Dedifferentiated amniotic fluid mesenchymal stem cell (primary cell): ENCODE measurements at regions not wholly inside any gene's neighbourhood (a gene's known extent, or its start where the extent isn't known, plus 50 kb on each side); places are given as distances from the start of the nearest gene placed in this dataset.
"Not testable (repeated sequence)": the region's sequence is repeated elsewhere in the genome, so short reads cannot be mapped to it uniquely, and the experiment has no call there.

ENCODE experiments used
- DNase-seq: peaks from one replicate; pipeline ENCODE4 v3.0.0-alpha.2; 2016; ENCODE audit errors: extremely low spot score

DNA sequence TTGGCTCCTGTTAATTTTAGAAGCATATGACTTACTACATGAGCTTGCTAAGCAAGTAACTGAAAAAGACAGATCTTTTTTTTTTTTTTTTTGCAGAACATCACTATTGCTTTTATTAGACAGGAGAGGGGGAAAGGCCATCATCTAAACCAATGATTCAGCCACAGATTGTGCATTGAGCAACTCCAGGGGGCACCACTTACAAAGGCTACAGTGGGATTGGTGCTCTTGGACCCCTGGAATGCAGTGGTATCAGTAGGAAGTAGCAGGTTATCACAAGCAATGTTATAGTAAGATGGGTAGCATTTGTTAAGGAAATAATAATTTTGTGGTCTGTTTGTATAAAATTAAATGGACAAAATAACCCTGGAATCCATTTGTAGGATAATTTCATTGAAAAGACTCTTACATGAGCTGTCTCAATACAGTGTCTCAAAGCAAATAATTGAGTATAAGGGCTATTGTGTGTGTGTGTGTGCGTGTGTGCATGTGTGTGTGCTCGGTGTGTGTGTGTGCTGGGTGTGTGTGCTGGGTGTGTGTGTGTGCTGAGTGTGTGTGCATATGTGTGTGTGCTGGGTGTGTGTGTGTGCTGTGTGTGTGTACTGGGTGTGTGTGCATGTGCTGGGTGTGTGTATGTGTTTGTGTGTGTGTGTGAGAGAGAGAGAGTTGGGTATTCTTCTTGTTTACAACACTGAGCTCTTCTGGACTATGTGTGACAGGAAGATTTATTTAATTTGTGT, 296.3 kb downstream of the PCDH7 start:
- no peak for DNase-seq

DNA sequence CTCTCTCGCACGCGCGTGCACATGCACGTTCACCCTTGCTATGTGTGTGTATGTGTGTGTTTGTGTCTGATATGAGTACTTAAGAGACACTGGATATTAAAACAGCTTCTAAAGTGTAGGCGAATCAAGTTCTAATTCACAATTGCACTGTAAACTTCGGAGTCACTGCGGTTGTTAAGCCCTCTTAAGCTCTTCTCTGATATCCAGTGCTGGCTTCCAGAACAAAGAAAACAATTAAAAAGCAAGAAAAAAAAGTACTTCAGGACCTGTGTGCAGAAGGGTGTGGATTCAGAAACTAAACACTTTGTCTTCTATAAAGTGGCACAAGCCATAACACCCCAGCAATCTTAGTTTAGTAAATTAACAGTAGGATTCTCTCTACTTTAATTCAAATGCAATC, 300.2 kb downstream of the PCDH7 start:
- DNase-seq = no peak

DNA sequence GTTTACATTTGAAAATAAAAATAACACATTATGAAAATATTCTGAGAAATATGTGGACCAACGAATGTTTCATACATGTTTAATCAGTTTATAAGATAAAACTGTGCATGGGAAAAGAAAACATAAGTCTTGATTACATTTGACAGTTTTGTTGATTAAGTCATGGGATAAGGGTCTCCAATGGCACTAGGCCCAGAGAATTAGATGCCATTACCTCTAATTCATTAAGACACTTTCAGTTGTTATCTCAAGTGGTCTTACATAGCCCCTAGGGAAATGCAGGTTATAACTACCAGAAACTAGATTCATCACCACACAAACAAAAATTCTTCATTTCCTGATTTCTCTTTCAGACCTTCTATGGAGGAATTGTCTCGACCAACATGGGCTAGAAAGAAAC, 300.8 kb downstream of the PCDH7 start:
- DNase-seq = no peak

DNA sequence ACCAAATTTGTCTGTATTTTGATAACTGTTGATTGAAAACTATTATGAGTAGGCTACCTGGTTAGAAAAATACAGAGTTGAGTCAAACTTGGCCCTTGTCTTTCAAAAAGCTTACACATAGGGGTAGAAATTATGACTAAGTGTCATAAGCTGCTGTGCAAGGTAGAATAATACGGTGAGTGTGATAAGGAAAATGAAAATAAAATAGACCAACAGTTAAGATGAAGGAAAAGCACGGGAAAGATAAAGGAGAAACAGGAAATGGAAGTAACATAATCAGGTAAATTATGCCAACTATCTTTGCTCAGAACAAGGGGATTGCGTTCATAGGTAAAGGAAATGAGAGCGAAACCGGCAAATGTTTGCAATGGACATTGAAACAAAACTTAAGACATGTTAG, 302.5 kb downstream of the PCDH7 start:
- no peak for DNase-seq

DNA sequence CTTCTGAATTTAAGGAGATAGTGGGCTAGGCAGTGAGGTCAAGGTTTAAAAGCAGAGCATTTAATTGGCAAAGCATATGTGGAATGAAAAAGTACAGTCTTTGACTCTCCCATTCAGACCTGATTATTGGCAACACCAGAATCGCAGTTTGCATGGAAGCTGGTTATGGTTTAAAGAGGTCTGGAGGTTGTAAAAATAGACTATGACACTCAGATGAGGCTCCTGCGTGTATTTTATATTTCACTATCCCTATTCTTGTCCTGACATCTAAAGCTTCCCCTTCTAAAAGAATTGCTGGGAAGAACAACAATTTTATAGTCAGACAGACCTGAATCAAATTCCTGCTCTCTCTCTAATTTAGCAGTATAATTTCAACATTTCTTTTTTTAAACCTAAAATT, 302.9 kb downstream of the PCDH7 start:
- no peak for DNase-seq

DNA sequence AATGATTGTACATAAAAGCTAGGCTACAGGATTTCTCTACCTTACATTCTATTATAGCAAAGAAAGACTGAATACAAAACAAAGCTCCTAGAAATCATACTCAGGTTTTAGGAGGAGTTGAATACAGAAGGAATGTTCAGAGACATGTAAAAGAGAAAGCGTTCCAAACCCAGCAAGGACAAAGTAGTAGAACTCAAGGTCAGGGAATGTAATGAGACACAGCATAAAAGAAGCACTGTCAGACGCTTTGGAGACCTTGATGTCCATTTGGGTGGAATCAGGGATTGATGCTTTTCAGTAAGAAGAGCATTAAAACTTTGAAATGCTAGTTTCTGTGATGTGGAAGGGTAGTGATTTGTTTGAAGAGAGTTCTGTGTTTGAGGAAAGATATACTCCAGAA, 303.6 kb downstream of the PCDH7 start:
- no peak for DNase-seq

DNA sequence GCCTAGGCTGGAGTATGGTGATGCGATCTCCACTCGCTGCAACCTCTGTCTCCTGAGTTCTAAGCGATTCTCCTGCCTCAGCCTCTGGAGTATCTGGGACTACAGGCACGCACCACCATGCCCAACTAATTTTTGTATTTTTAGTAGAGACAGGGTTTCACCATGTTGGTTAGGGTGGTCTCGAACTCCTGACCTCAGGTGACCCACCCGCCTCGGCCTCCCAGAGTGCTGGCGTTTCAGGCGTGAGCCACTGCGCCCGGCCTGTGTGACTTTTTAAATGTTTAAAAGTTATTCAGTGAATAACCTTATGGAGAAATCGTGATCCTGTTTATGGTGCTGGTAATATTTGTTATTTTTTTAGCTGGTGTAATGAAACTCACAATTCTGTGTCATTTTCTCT, 304.6 kb downstream of the PCDH7 start:
- DNase-seq = not testable (repeated sequence)

DNA sequence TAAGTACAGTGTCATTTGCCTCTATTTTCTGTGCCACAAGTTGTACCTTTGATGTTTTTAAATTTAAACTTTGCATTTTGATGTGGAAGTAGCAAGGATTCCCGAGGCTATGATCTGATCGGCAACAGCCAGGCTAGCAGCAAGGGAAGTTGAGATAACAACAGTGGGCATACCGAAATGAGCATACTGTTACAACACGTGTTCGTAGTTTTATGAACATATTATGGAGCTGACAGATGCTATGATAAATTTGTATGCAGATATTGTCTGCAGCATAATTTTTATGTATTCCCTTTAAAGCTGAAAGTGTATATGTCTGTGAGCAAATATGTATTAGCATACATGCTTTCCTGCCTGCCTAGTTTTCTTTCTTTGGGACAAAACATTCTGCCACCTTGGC, 306.1 kb downstream of the PCDH7 start:
- no peak for DNase-seq

DNA sequence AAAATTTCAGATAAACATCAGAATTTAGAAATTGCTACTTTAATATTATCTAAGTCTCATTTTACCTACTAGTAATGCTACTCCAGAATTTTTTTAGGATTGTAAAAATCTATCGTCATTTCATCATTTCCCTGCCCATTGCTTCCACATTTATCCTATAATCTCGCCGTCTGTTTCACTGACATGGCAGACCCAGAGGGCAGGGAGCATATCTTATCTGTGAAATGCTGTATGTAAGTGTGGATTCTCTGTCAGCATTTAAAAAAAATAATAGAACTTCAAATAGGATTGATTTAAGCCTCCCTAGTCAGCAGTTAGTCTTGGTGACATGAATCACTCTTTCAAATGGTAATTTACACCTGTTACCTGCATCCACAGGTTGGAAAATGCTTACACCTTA, 314.4 kb downstream of the PCDH7 start:
- no peak for DNase-seq

DNA sequence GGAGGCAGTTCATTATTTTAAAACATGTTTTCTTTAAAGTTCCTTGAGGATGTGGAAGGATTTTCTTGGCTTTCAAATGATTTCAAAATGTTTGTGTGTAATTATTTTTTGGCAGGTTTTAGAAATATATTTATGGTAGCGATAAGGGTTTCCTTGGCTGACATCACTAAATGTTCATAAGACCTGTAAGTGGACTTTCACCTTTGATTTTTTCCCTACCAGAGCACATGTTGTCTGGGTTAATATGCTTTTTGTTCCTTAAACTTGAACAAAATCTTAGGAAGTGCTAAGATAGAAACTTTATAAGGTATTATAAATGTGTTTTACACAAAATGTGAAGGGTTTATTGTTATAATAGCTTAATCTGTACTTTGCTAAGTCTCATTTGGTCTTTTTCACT, 315.6 kb downstream of the PCDH7 start:
- no peak for DNase-seq

DNA sequence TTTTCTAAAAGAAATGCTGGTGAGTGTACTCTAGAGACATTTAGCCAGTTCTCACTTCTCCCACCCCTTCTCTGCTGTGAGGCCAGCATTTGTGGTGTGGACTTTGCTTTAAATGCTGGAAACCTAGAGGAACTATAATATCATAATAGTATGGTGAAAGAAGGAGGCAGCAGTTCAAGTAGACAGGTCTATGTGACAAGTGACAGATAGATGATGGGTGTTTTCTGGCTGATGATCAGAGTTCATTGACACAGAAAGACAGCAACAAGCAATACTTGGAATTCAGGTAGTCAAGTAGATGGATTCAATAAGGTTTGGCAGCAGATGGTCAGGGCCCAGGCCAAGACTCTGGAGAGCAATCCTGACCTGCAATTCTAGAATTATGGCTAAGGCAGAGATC, 317.5 kb downstream of the PCDH7 start:
- DNase-seq = no peak

DNA sequence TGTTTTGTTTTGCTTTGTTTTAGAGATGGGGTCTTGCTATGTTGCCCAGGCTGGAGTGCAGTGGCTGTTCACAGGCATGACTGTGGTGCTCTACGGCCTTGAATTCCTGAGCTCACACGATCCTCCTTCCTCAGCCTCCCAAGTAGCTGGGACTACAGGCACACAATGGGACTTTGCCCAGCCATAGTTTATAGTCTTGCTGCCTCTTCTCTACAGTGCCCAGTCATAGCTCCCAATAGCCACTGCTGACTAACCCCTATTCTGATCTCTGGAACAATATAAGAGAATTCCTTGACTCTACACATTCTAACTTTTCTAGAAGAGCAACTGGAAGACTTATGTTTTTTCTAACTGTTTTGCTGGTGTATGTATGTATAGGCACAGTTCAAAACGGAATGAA, 319.2 kb downstream of the PCDH7 start:
- DNase-seq = no peak

DNA sequence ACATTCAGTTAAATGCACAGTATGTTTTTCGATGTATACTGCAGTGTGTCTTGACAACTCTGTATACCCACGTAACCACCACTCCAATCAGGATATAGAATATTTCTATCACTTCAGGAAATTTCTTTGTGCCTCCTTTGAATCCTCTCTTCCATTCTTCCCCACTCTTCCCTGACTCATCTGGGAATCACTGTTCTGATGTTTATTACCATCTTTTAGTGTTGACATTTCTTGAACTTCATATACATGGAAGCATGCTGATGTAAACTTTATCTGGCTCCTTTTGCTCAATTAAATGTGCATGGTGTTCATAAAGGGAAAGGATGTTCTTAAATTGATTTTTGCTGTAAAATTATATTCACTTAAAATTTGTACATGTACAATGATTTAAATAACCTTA, 319.9 kb downstream of the PCDH7 start:
- no peak for DNase-seq

DNA sequence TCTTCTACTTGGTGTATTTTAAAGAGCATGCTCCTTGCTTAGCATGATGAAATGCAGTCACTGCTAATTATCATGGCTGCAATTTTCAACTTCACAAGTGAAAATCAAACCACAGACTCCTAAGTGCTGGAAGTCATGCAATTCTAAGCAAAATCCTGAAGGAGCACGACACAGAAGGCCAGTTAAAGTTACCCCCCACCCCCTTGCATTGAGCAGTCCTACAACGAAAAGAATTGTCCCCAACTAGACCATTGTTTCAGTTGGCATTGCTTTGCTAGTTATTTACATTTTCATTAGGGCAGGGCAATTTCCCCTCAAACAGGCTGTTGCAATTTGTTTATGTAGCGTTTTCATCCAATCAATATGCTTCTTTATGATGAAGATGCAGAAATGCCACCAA, 321.2 kb downstream of the PCDH7 start:
- no peak for DNase-seq

DNA sequence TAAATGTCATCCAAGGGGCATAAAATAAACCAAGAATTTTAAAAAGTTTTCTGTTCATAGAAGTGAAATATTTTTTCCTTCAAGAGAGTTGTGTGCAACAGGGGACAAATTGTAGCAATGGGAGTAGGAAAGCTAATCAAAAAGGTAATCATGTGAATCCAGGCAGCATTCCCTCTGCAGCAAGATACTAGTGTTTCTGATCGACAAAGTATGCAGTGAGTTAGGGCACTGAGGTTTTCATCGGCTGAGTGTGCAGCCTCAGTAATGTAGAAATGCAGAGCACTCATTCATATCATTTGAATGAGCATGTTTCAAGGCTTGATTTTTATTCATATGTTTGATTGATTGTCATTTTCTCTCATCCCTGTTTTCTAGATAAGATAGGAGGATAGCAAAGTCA, 321.7 kb downstream of the PCDH7 start:
- DNase-seq = no peak

DNA sequence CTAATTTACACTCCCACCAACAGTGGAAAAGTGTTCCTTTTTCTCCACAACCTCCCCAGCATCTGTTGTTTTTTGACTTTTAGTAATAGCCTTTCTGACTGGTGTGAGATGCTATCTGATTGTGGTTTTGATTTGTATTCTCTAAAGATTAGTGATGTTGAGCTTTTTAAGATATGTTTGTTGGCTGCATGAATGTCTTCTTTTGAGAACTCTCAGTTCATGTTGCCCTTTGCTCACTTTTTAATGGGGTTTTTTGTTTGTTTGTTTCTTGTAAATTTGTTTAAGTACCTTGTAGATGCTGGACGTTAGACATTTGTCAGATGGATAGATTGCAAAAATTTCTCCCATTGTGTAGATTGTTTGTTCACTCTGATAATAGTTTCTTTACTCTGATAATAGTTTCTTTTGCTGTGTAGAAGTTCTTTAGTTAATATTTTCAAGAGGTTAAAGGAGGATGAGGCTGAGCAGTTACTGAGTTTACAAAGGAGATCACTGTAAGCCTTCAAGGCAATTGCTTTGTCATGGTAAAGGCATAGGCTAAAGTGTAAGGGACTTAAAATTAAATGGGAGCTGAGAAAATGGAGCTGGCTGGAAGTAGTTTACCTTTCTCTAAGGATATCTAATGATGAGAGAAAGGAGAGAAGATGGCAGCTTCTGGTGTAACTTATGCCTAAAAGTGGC, 323.4 kb downstream of the PCDH7 start:
- no peak for DNase-seq

DNA sequence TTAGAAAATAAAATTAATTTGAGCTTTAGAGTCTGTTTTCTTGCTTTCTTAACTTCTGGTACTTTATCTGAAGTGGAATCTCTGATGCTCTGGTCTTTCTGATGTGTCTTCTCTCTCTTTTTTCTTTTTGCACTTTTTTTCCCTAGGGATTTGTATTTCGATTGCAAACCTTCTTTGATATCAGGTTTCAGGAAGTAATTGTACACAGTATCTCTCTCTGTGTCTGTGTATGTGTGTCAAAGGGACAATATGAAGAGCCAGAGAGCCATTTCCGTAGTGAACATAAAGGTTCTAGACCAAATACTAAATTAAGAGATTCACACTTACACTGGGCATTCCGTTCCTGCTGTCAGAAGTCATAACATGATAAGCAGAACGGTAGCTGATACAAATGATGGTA, 325.0 kb downstream of the PCDH7 start:
- DNase-seq = no peak

DNA sequence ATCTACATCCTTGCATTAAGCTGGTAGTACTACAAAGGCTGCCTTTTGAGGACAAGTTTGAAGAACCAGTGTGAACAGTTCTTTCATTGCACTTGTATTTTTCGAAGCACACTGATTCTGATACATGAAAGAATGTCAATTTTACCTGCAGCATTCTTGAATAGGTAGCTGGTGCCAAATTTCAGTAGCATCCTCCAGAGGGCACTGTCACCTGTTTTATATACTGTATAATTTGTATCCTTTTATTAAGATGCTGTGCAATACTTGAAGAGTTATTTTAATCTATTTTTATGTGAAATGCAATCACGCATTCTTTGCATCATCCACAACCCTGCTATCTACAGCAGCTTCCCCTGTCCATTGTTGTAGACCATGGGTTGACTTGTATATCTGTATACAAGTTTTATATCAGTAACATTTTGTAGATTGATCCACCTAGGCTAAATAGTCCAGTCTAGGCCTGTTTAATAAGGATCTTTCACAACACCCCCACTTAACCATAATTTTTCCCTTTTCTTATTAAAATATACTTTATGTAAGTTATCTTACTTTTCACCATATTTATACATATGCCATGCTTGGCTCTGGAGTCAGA, 325.7 kb downstream of the PCDH7 start:
- DNase-seq = no peak

DNA sequence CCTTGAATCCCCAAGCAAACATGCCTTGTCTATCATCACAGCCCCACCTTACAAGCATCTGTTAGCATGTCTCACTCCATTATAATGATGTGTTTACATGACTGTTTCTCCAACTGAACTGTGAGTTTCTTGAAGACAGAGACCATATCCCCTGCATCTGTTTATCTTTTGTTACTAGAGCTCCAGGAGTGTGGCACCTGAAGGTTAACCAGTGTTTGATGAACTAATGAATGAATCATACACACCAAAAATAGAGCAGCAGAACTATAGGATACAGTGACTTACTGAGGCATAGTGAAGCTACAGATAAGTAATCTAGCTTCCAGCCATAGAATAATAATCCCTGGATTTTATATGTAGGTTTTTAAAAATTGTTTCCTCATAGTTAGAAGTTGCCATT, 331.0 kb downstream of the PCDH7 start:
- no peak for DNase-seq

DNA sequence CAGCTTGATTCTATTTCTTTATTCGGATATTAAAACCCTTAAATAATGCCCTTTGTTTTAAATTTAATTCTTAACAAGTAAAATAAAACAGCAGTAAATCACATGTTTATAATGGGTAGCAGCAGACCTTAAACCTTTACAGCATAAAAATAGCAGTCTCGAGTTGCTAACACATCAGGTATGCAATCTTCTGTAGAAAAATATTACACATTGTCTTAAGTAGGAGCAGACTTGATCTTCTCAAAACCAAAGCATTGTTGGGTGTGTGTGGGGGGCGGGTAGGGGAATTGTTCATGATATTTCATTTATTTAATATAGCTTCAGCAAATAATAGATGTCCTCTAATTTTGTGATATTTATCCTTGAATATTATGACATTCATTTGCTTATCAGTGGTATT, 331.4 kb downstream of the PCDH7 start:
- DNase-seq = no peak

DNA sequence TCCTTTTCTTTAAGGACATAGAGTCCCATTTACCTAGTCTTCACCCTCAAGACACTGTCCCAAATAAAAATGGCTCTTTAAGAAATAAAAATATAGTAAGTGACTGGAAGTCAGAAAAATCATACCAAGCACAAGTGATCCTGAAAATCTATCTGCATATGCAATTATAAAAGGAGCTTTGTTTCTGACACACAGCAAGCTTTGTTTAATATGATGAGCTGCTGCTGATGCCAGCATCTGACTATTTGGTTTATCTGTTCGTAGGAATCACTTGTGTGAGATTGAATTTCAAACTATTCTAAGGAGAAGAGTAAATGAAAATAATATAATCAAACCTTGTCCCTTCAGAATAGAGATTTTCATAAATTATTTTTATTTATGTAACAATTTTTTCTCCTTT, 332.4 kb downstream of the PCDH7 start:
- no peak for DNase-seq

DNA sequence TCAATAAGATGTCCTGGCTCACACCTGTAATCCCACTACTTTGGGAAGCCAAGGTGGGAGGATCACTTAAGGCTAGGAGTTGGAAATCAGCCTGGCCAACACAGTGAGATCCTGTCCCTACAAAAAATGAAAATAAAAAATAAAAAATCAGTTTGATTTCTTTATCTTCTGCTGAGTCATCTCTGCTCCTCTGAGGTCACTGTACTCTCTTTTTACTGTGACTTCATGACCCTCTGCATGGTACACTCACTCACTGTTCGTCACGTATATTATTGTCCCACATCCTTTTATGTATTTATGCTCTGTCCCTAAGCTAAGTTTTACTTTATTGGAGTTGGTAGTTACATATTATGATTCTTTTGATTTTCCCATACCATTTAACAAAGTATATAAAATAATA, 333.3 kb downstream of the PCDH7 start:
- no peak for DNase-seq

DNA sequence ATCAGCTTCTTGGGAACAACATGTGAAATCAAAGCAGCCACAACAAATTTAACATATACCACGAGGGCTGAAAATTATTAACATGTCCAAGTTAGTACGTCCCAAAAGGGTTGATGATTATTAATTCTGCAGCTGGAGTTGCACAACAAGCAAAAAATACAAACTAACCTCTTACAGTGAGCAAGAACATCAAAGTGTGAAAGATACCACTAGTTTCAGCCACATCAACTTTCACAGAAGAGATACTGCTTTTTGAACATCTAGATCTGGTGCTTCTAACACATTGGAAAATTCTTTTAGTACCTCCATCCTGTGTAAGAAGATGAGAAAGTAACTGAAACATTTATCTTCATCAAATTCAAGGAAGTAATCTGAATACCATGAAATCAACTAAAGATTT, 334.1 kb downstream of the PCDH7 start:
- no peak for DNase-seq
